LNCaP clone FGC (cell line): ENCODE measurements at regions not wholly inside any gene's neighbourhood (a gene's known extent, or its start where the extent isn't known, plus 50 kb on each side); places are given as distances from the start of the nearest gene placed in this dataset.

ENCODE experiments used
- DNase-seq: peaks from one replicate; pipeline ENCODE4 v3.0.0-alpha.2; 2011; ENCODE audit warnings: low read depth
- H3K4me3 ChIP-seq: 2 replicates; pipeline ENCODE4 v1.5.1; 2011; ENCODE audit warnings: mild to moderate bottlenecking, low read depth, low read length, control low read depth
- TF ChIP-seq, protein P1 (sequence below): IDR thresholded peaks from 2 replicates; pipeline ENCODE4 v1.5.1; 2012; ENCODE audit warnings: mild to moderate bottlenecking; ENCODE audit not compliant: control insufficient read depth, insufficient read depth; ENCODE audit errors: extremely low read depth

- DNase-seq: no peak
- TF ChIP-seq, protein P1, sequence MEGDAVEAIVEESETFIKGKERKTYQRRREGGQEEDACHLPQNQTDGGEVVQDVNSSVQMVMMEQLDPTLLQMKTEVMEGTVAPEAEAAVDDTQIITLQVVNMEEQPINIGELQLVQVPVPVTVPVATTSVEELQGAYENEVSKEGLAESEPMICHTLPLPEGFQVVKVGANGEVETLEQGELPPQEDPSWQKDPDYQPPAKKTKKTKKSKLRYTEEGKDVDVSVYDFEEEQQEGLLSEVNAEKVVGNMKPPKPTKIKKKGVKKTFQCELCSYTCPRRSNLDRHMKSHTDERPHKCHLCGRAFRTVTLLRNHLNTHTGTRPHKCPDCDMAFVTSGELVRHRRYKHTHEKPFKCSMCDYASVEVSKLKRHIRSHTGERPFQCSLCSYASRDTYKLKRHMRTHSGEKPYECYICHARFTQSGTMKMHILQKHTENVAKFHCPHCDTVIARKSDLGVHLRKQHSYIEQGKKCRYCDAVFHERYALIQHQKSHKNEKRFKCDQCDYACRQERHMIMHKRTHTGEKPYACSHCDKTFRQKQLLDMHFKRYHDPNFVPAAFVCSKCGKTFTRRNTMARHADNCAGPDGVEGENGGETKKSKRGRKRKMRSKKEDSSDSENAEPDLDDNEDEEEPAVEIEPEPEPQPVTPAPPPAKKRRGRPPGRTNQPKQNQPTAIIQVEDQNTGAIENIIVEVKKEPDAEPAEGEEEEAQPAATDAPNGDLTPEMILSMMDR: no peak
These were observed 304.1 kb downstream of the MCTP2 start for GRCh38 chr15:94535298-94536048.

GRCh38 chr15:94536549-94536948 lies 305.2 kb downstream of the MCTP2 start:
- TF ChIP-seq, protein P1: no peak
- DNase-seq: no peak
- no peak overlapping the region for H3K4me3 ChIP-seq

More at GRCh38 chr15:94535298-94536048, 304.1 kb downstream of the MCTP2 start:
- no peak overlapping the region for H3K4me3 ChIP-seq

- TF ChIP-seq, protein P1: no peak
- no peak for DNase-seq
- no peak overlapping the region for H3K4me3 ChIP-seq
These were observed 306.9 kb downstream of the MCTP2 start for GRCh38 chr15:94538280-94538679.

GRCh38 chr15:94542391-94542790 lies 311.0 kb downstream of the MCTP2 start:
- TF ChIP-seq, protein P1: no peak

GRCh38 chr15:94546808-94547207 lies 315.4 kb downstream of the MCTP2 start:
- TF ChIP-seq, protein P1: no peak
- DNase-seq: no peak
- no peak overlapping the region for H3K4me3 ChIP-seq

More at GRCh38 chr15:94542391-94542790, 311.0 kb downstream of the MCTP2 start:
- DNase-seq: no peak
- H3K4me3 ChIP-seq: no peak overlapping the region

GRCh38 chr15:94547711-94548110 lies 316.4 kb downstream of the MCTP2 start:
- DNase-seq: no peak
- TF ChIP-seq, protein P1: no peak
- H3K4me3 ChIP-seq: no peak overlapping the region
